HG03520 (cell line): ENCODE measurements at regions not wholly inside any gene's neighbourhood (a gene's known extent, or its start where the extent isn't known, plus 50 kb on each side); places are given as distances from the start of the nearest gene placed in this dataset.
"Not testable (repeated sequence)": the region's sequence is repeated elsewhere in the genome, so short reads cannot be mapped to it uniquely, and the experiment has no call there.

Experiments used
- ATAC-seq: cut with Tn5 transposase; IDR thresholded peaks from one replicate; pipeline ENCODE4 v1.9.1; 2021; ENCODE audit warnings: mild to moderate bottlenecking, moderate library complexity; ENCODE audit not compliant: unreplicated experiment

- no peak for ATAC-seq
Observed at GRCh38 chrX:55326985-55327384, 62.3 kb upstream of the PAGE3 start.

- no peak for ATAC-seq
Observed at GRCh38 chrX:55335296-55335695, 70.6 kb upstream of the PAGE3 start.

- ATAC-seq: no peak
Observed at GRCh38 chrX:55336176-55336575, 71.5 kb upstream of the PAGE3 start.

- ATAC-seq: no peak
Observed at GRCh38 chrX:55340896-55341433, 76.2 kb upstream of the PAGE3 start.

GRCh38 chrX:55342533-55343501 lies 78.1 kb upstream of the PAGE3 start:
- ATAC-seq: peak; percentile 85

- ATAC-seq: no peak
Observed at GRCh38 chrX:55356609-55357008, 91.9 kb upstream of the PAGE3 start.

GRCh38 chrX:55357236-55357635 lies 92.5 kb upstream of the PAGE3 start:
- no peak for ATAC-seq

- ATAC-seq: no peak
Observed at GRCh38 chrX:55379396-55379795, 72.5 kb upstream of the MAGEH1 start.

- ATAC-seq: no peak
Observed at GRCh38 chrX:55389376-55389775, 62.6 kb upstream of the MAGEH1 start.

- not testable (repeated sequence) for ATAC-seq
Observed at GRCh38 chrX:55396836-55397235, 55.1 kb upstream of the MAGEH1 start.
